GM23338 (cell line): ENCODE measurements at regions not wholly inside any gene's neighbourhood (a gene's known extent, or its start where the extent isn't known, plus 50 kb on each side); places are given as distances from the start of the nearest gene placed in this dataset.

Experiments
- ATAC-seq: fragments of 200-7000 bp; cut with Tn5 transposase; 3 replicates; pipeline ENCODE4 v1.9.1; 2020
- DNase-seq: peaks from one replicate; pipeline ENCODE4 v3.0.0-alpha.2; 2015; ENCODE audit warnings: low spot score
- H2AFZ ChIP-seq: fragments of 200-600 bp; sonication (generic); 2 replicates; pipeline ENCODE4 v1.8.0; 2016; ENCODE audit warnings: antibody characterized with exemption, mild to moderate bottlenecking, moderate library complexity
- H3F3A ChIP-seq: fragments of 200-600 bp; sonication (generic); replicated peaks from 2 replicates; pipeline ENCODE4 v1.8.0; 2017; ENCODE audit warnings: antibody characterized with exemption, mixed run types, low read depth
- H3K27ac ChIP-seq: fragments of 200-600 bp; sonication (generic); 2 replicates; pipeline ENCODE4 v1.6.1; 2016; ENCODE audit warnings: low read depth
- H3K27me3 ChIP-seq: fragments of 200-600 bp; sonication (generic); 2 replicates; pipeline ENCODE4 v1.8.0; 2016; ENCODE audit warnings: mild to moderate bottlenecking, mixed run types, moderate library complexity; ENCODE audit not compliant: insufficient read depth
- H3K36me3 ChIP-seq: fragments of 200-600 bp; sonication (generic); 2 replicates; pipeline ENCODE4 v1.8.0; 2016; ENCODE audit warnings: mild to moderate bottlenecking; ENCODE audit not compliant: insufficient read depth
- H3K4me1 ChIP-seq: fragments of 200-600 bp; sonication (generic); 2 replicates; pipeline ENCODE4 v1.8.0; 2016; ENCODE audit warnings: mild to moderate bottlenecking, moderate library complexity; ENCODE audit not compliant: insufficient read depth
- H3K4me2 ChIP-seq: fragments of 200-600 bp; sonication (generic); 2 replicates; pipeline ENCODE4 v1.7.1; 2017; ENCODE audit warnings: mixed run types
- H3K4me3 ChIP-seq: fragments of 200-600 bp; sonication (generic); 2 replicates; pipeline ENCODE4 v1.6.1; 2016; ENCODE audit warnings: mixed run types
- H3K79me2 ChIP-seq: fragments of 200-600 bp; sonication (generic); replicated peaks from 2 replicates; pipeline ENCODE4 v1.8.0; 2017; ENCODE audit warnings: mild to moderate bottlenecking; ENCODE audit not compliant: insufficient read depth
- H3K9me2 ChIP-seq: fragments of 200-600 bp; sonication (generic); 2 replicates; pipeline ENCODE4 v1.8.0; 2017; ENCODE audit not compliant: insufficient read depth
- H4K20me1 ChIP-seq: fragments of 200-600 bp; sonication (generic); replicated peaks from 2 replicates; pipeline ENCODE4 v1.8.0; 2017; ENCODE audit warnings: mild to moderate bottlenecking; ENCODE audit not compliant: insufficient read depth
- H3K27ac Mint-ChIP-seq: 2 replicates; pipeline ENCODE4 v1.8.0; 2020; ENCODE audit warnings: inconsistent platforms, mild to moderate bottlenecking, moderate library complexity, mixed read lengths
- H3K27me3 Mint-ChIP-seq: 3 replicates; pipeline ENCODE4 v1.8.0; 2022; ENCODE audit warnings: low read depth, mild to moderate bottlenecking, moderate library complexity, mixed read lengths, inconsistent platforms; ENCODE audit not compliant: insufficient read depth, poor library complexity
- H3K36me3 Mint-ChIP-seq: 3 replicates; pipeline ENCODE4 v1.8.0; 2021; ENCODE audit warnings: low read depth, mild to moderate bottlenecking, inconsistent platforms, moderate library complexity, mixed read lengths
- H3K4me1 Mint-ChIP-seq: 3 replicates; pipeline ENCODE4 v1.8.0; 2020; ENCODE audit warnings: mild to moderate bottlenecking, inconsistent platforms, mixed read lengths
- H3K4me3 Mint-ChIP-seq: 3 replicates; pipeline ENCODE4 v1.8.0; 2021; ENCODE audit warnings: moderate library complexity, mild to moderate bottlenecking, inconsistent platforms, mixed read lengths
- H3K9me3 Mint-ChIP-seq: 3 replicates; pipeline ENCODE4 v1.8.0; 2020; ENCODE audit warnings: moderate library complexity, mild to moderate bottlenecking, inconsistent platforms, mixed read lengths
- CTCF ChIP-seq, 2 experiments: fragments of 200-600 bp in 1 of 2; sonication (generic) in 1 of 2; conservative IDR thresholded peaks; 2 replicates each; pipeline versions ENCODE4 v1.5.1 to v1.6.1; 2016 to 2017; ENCODE audit warnings: antibody characterized with exemption in 2 of 2, low read depth in 2 of 2, mild to moderate bottlenecking in 2 of 2, moderate library complexity in 1 of 2
- ETS1 ChIP-seq: IDR thresholded peaks from 2 replicates; pipeline ENCODE4 v1.6.1; 2016; ENCODE audit warnings: antibody characterized with exemption
- EZH2 ChIP-seq: fragments of 200-600 bp; sonication (generic); IDR thresholded peaks from one replicate; pipeline ENCODE4 v1.8.0; 2017; ENCODE audit warnings: antibody characterized with exemption, mild to moderate bottlenecking, low read depth; ENCODE audit not compliant: unreplicated experiment
- REST ChIP-seq: IDR thresholded peaks from one replicate; pipeline ENCODE4 v1.6.1; 2018; ENCODE audit warnings: antibody characterized with exemption; ENCODE audit not compliant: unreplicated experiment
- ZNF462 ChIP-seq: fragments of 250-450 bp; sonication (Bioruptor Pico); IDR thresholded peaks from 2 replicates; pipeline ENCODE4 v1.5.0; 2020; ENCODE audit warnings: mild to moderate bottlenecking, moderate library complexity

GRCh38 chr12:24664161-24664880, 284.6 kb downstream of the BCAT1 start (continued):
- TF ChIP-seq ZNF462 (CRISPR knock-in tag) = no peak
- no peak for TF ChIP-seq EZH2
- TF ChIP-seq ETS1 = no peak

- Mint-ChIP-seq H3K27ac (no peak overlapping the region), H3K9me3 (no peaks in the 10 kb centered on the region), H3K27me3 (no peaks in the 10 kb centered on the region), H3K4me3 (no peak overlapping the region), H3K4me1 (no peaks in the 10 kb centered on the region), H3K36me3 (no peaks in the 10 kb centered on the region)
- ATAC-seq (no peak), DNase-seq (no peak)
- peak in 1 of 2 experiments; percentile 17; a peak in 1 of 4 replicates for TF ChIP-seq CTCF (conservative IDR thresholded peaks at IDR 0.05; ENCODE audit: low read depth in 2 of 2)
- no peak for TF ChIP-seq REST
- Histone ChIP-seq H3K4me2 (no peak overlapping the region), H3K4me3 (no peak overlapping the region), H4K20me1 (no peaks in the 10 kb centered on the region), H3K27me3 (no peaks in the 10 kb centered on the region), H3F3A (no peaks in the 10 kb centered on the region), H3K4me1 (no peaks in the 10 kb centered on the region), H3K9me2 (no peaks in the 10 kb centered on the region), H2AFZ (0 out of 2 replicates have a peak overlapping the region, but pooled peaks have one; percentile 63), H3K36me3 (no peaks in the 10 kb centered on the region), H3K79me2 (no peaks in the 10 kb centered on the region), H3K27ac (no peak overlapping the region)
Measured at GRCh38 chr12:24661657-24662096, 287.2 kb downstream of the BCAT1 start.
